ENCODE measurements at regions not wholly inside any gene's neighbourhood (a gene's known extent, or its start where the extent isn't known, plus 50 kb on each side); places are given as distances from the start of the nearest gene placed in this dataset.

DNA sequence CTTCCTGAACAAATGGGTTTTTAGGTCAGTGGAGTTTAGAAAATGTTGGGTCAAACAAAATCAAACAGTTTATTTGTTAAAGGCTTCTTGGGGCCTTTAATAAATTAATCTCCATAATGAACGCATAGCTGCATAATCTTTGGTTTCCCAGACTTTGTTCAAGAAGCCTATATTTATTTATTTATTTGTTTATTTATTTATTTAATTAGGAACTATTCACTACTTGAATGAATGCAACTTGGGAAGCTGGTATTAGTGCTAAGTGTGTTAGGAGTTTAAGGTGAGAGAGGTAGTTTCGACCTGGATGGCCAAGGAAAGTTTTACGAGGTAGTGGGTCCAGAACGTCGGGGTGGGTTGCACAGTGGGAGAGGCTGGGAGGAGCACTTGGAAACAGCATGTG lies 281.9 kb upstream of the C2CD4B start:
- H3K27me3 Mint-ChIP-seq: peaks cover 5% of the 10 kb centered on the region
- no peak overlapping the region for H3K27ac Mint-ChIP-seq
- H3K9me3 Mint-ChIP-seq (ENCODE audit: insufficient read depth): no peaks in the 10 kb centered on the region
- intact Hi-C loops (cut with micrococcal nuclease): no loop called here
- no peak for TF ChIP-seq EZH2 (IDR thresholded peaks at IDR 0.05; ENCODE audit: borderline replicate concordance, insufficient read depth, low read depth, low read length, poor library complexity, severe bottlenecking)
- TF ChIP-seq, protein P1, sequence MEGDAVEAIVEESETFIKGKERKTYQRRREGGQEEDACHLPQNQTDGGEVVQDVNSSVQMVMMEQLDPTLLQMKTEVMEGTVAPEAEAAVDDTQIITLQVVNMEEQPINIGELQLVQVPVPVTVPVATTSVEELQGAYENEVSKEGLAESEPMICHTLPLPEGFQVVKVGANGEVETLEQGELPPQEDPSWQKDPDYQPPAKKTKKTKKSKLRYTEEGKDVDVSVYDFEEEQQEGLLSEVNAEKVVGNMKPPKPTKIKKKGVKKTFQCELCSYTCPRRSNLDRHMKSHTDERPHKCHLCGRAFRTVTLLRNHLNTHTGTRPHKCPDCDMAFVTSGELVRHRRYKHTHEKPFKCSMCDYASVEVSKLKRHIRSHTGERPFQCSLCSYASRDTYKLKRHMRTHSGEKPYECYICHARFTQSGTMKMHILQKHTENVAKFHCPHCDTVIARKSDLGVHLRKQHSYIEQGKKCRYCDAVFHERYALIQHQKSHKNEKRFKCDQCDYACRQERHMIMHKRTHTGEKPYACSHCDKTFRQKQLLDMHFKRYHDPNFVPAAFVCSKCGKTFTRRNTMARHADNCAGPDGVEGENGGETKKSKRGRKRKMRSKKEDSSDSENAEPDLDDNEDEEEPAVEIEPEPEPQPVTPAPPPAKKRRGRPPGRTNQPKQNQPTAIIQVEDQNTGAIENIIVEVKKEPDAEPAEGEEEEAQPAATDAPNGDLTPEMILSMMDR (IDR thresholded peaks at IDR 0.05): no peak
- Histone ChIP-seq H3K9me3 (ENCODE audit: control extremely low read depth in 1 of 3, control insufficient read depth in 2 of 3, insufficient read depth in 1 of 3, low read length in 2 of 3) (no peaks in the 10 kb centered on the region), H3K27ac (ENCODE audit: low read length in 2 of 2) (no peak overlapping the region), H2AFZ (ENCODE audit: insufficient read depth, low read depth, low read length, poor library complexity, severe bottlenecking) (no peak overlapping the region), H3K27me3 (replicated peaks in 1 of 4; ENCODE audit: control extremely low read depth in 1 of 4, control insufficient read depth in 3 of 4, insufficient read depth in 4 of 4, low read length in 3 of 4) (no peaks in the 10 kb centered on the region), H3K36me3 (replicated peaks in 1 of 2; ENCODE audit: control extremely low read depth in 1 of 2, control insufficient read depth in 1 of 2, extremely low read depth in 1 of 2, insufficient read depth in 2 of 2, low read length in 1 of 2) (no peaks in the 10 kb centered on the region), H3K79me2 (ENCODE audit: control insufficient read depth, insufficient read depth, low read length) (no peaks in the 10 kb centered on the region), H3K4me1 (ENCODE audit: control insufficient read depth in 2 of 2, insufficient read depth in 2 of 2, low read length in 2 of 2) (no peaks in the 10 kb centered on the region), H4K20me1 (ENCODE audit: control insufficient read depth, insufficient read depth, low read length, poor library complexity, severe bottlenecking) (no peaks in the 10 kb centered on the region), H3K4me2 (replicated peaks; ENCODE audit: low read depth, low read length, poor library complexity, severe bottlenecking) (no peak overlapping the region), H3K9ac (ENCODE audit: low read length) (no peak overlapping the region), H3K4me3 (ENCODE audit: control extremely low read depth in 1 of 5, extremely low read depth in 1 of 5, insufficient read depth in 1 of 5, low read depth in 2 of 5, low read length in 4 of 5) (no peak overlapping the region)
- POLR2A ChIA-PET: no interaction called here
- DNase-seq (no peak), ATAC-seq (ENCODE audit: low read depth) (no peak)
- H3K4me1 Mint-ChIP-seq: no peaks in the 10 kb centered on the region
- 100% methylated on average over 4 of the region's 5 CpGs for WGBS (ENCODE audit: insufficient coverage)
- CTCF ChIA-PET: interaction anchor here (1.7 kb wide), 1 partner anchor 16 kb away, joined by 3 read pairs; no protein-coding TSS in a partner anchor
- H3K4me3 Mint-ChIP-seq: no peak overlapping the region

DNA sequence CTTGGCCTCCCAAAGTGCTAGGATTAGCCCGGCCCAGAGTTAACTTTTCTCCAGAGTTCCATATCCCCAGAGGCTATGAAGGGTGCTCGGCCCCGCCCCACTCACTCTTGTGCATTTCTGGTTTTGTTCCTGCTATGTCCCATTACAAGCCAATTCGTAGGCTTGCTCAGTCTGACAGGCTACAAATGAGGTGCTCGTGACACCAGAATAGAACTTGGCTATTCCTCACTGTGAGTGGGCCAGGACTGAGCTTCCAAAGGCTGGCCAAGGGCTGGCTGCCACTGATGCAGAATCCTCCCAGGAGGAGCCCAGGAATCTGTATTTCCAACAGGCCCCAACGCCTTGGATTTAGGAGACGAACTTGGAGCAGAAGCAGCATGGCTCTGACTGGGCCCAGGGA lies 282.7 kb upstream of the C2CD4B start:
- H4K20me1 ChIP-seq (ENCODE audit: control insufficient read depth, insufficient read depth, low read length, poor library complexity, severe bottlenecking): no peaks in the 10 kb centered on the region
- TF ChIP-seq EZH2 (IDR thresholded peaks at IDR 0.05; ENCODE audit: borderline replicate concordance, insufficient read depth, low read depth, low read length, poor library complexity, severe bottlenecking): no peak
- TF ChIP-seq, protein P1 (IDR thresholded peaks at IDR 0.05): no peak
- no peak overlapping the region for H2AFZ ChIP-seq (ENCODE audit: insufficient read depth, low read depth, low read length, poor library complexity, severe bottlenecking)
- H3K27me3 ChIP-seq (replicated peaks in 1 of 4; ENCODE audit: control extremely low read depth in 1 of 4, control insufficient read depth in 3 of 4, insufficient read depth in 4 of 4, low read length in 3 of 4): no peaks in the 10 kb centered on the region
- no peaks in the 10 kb centered on the region for H3K4me1 ChIP-seq (ENCODE audit: control insufficient read depth in 2 of 2, insufficient read depth in 2 of 2, low read length in 2 of 2)
- no peak overlapping the region for H3K27ac Mint-ChIP-seq
- H3K27ac ChIP-seq (ENCODE audit: low read length in 2 of 2): no peak overlapping the region
- no peak for ATAC-seq (ENCODE audit: low read depth)
- H3K9me3 ChIP-seq (ENCODE audit: control extremely low read depth in 1 of 3, control insufficient read depth in 2 of 3, insufficient read depth in 1 of 3, low read length in 2 of 3): no peaks in the 10 kb centered on the region
- intact Hi-C loops (cut with micrococcal nuclease): no loop called here
- H3K9ac ChIP-seq (ENCODE audit: low read length): no peak overlapping the region
- no peaks in the 10 kb centered on the region for H3K79me2 ChIP-seq (ENCODE audit: control insufficient read depth, insufficient read depth, low read length)
- H3K4me3 ChIP-seq (ENCODE audit: control extremely low read depth in 1 of 5, extremely low read depth in 1 of 5, insufficient read depth in 1 of 5, low read depth in 2 of 5, low read length in 4 of 5): no peak overlapping the region
- peaks cover 5% of the 10 kb centered on the region for H3K27me3 Mint-ChIP-seq
- H3K36me3 ChIP-seq (replicated peaks in 1 of 2; ENCODE audit: control extremely low read depth in 1 of 2, control insufficient read depth in 1 of 2, extremely low read depth in 1 of 2, insufficient read depth in 2 of 2, low read length in 1 of 2): no peaks in the 10 kb centered on the region
- H3K9me3 Mint-ChIP-seq (ENCODE audit: insufficient read depth): no peaks in the 10 kb centered on the region
- POLR2A ChIA-PET: no interaction called here
- H3K4me2 ChIP-seq (replicated peaks; ENCODE audit: low read depth, low read length, poor library complexity, severe bottlenecking): no peak overlapping the region
- H3K4me3 Mint-ChIP-seq: no peak overlapping the region
- CTCF ChIA-PET: no interaction called here
- no peak for DNase-seq
- no peaks in the 10 kb centered on the region for H3K4me1 Mint-ChIP-seq
- 96% methylated on average over 7 of the region's 7 CpGs for WGBS (ENCODE audit: insufficient coverage)

Data from B cell (primary cell).